HCT116 (cell line): ENCODE measurements at regions not wholly inside any gene's neighbourhood (a gene's known extent, or its start where the extent isn't known, plus 50 kb on each side); places are given as distances from the start of the nearest gene placed in this dataset.

Experiments
- ATAC-seq: fragments of 200-7000 bp; cut with Tn5 transposase; 2 replicates; pipeline ENCODE4 v1.9.1; 2020; ENCODE audit warnings: mild to moderate bottlenecking, moderate library complexity
- BruUV-seq: library from RNA; stranded (reverse); fragments of 400-500 nt; replicated peaks from 2 replicates; lab custom pipeline; 2021; lab: Mats Ljungman, UMichigan
- CTCF ChIA-PET: fragments of 300-600 bp; sonication (Branson Sonifier 250); formaldehyde crosslinking; loops from one replicate; lab custom pipeline; 2021; ENCODE audit warnings: antibody characterized with exemption; lab: Charles Lee
- POLR2A ChIA-PET: fragments of 300-600, 350-600 bp; sonication (Branson Sonifier 250); formaldehyde crosslinking; loops from one replicate; lab custom pipeline; 2021; ENCODE audit warnings: antibody characterized with exemption; lab: Charles Lee
- RAD21 ChIA-PET, 2 experiments: fragments of 300-600 bp; sonication (Branson Sonifier 250); formaldehyde crosslinking; loops; one replicate each; lab custom pipeline; 2023; ENCODE audit warnings: low total read pairs in 2 of 2; ENCODE audit not compliant: uncharacterized antibody in 2 of 2, unreplicated experiment in 2 of 2, low non-redundant PET in 1 of 2; lab: Charles Lee
- DNase-seq: peaks from one replicate; pipeline ENCODE4 v3.0.0-alpha.2; 2010; ENCODE audit warnings: low read depth, low spot score
- H2AFZ ChIP-seq: fragments of 200-600 bp; shearing (Covaris generic), sonication (generic); 2 replicates; pipeline ENCODE4 v1.6.1; 2017; ENCODE audit warnings: low read depth, mixed run types, mixed read lengths, antibody characterized with exemption, low read length; ENCODE audit not compliant: poor library complexity, severe bottlenecking
- H3K27ac ChIP-seq: 2 replicates; pipeline ENCODE4 v1.5.1; 2012; ENCODE audit warnings: low read depth, low read length
- H3K27me3 ChIP-seq: fragments of 200-600 bp; sonication (generic); 2 replicates; pipeline ENCODE4 v1.6.1; 2016; ENCODE audit warnings: mixed run types, low read length, mixed read lengths; ENCODE audit not compliant: insufficient read depth
- H3K36me3 ChIP-seq, 2 experiments: fragments of 200-500 bp in 1 of 2; fragments of 200-600 bp in 1 of 2; sonication (Bioruptor generic) in 1 of 2; sonication (generic) in 1 of 2; 2 replicates each; pipeline versions ENCODE4 v1.5.1 to v1.6.1; 2014 to 2016; ENCODE audit warnings: low read length in 2 of 2, inconsistent platforms in 1 of 2, mixed read lengths in 1 of 2, mixed run types in 1 of 2; ENCODE audit not compliant: insufficient read depth in 2 of 2, control insufficient read depth in 1 of 2
- H3K4me1 ChIP-seq, 2 experiments: fragments of 200-600 bp in 1 of 2; sonication (generic) in 1 of 2; 2 replicates each; pipeline versions ENCODE4 v1.5.1 to v1.6.1; 2012 to 2017; ENCODE audit warnings: low read length in 2 of 2, inconsistent platforms in 1 of 2, mild to moderate bottlenecking in 1 of 2, mixed read lengths in 1 of 2, mixed run types in 1 of 2, moderate library complexity in 1 of 2; ENCODE audit not compliant: insufficient read depth in 2 of 2, control insufficient read depth in 1 of 2
- H3K4me2 ChIP-seq: fragments of 200-600 bp; sonication (generic); 2 replicates; pipeline ENCODE4 v1.6.1; 2017; ENCODE audit warnings: mixed run types, low read length, mixed read lengths
- H3K4me3 ChIP-seq, 2 experiments: fragments of 200-600 bp in 1 of 2; sonication (generic) in 1 of 2; replicated peaks in 1 of 2; 2 replicates each; pipeline ENCODE4 v1.5.1; 2011 to 2016; ENCODE audit warnings: low read length in 2 of 2, control low read depth in 1 of 2, low read depth in 1 of 2, mild to moderate bottlenecking in 1 of 2, mixed read lengths in 1 of 2, mixed run types in 1 of 2
- H3K79me2 ChIP-seq: fragments of 200-600 bp; sonication (generic); 2 replicates; pipeline ENCODE4 v1.6.1; 2017; ENCODE audit warnings: mild to moderate bottlenecking, mixed run types, low read length, moderate library complexity, mixed read lengths; ENCODE audit not compliant: insufficient read depth
- H3K9ac ChIP-seq: fragments of 200-600 bp; sonication (generic); 2 replicates; pipeline ENCODE4 v1.6.1; 2016; ENCODE audit warnings: low read length, mixed read lengths
- H3K9me2 ChIP-seq: fragments of 200-600 bp; sonication (generic), shearing (Covaris generic); 2 replicates; pipeline ENCODE4 v1.6.1; 2017; ENCODE audit warnings: mixed run types, mild to moderate bottlenecking, moderate library complexity; ENCODE audit not compliant: insufficient read depth
- H3K9me3 ChIP-seq, 2 experiments: fragments of 200-500 bp in 1 of 2; fragments of 200-600 bp in 1 of 2; sonication (Bioruptor generic) in 1 of 2; sonication (generic) in 1 of 2; 2 replicates each; pipeline ENCODE4 v1.6.1; 2014 to 2017; ENCODE audit warnings: low read length in 2 of 2, mixed read lengths in 2 of 2, inconsistent platforms in 1 of 2, low read depth in 1 of 2, mild to moderate bottlenecking in 1 of 2, mixed run types in 1 of 2, moderate library complexity in 1 of 2; ENCODE audit not compliant: control insufficient read depth in 1 of 2, insufficient read depth in 1 of 2
- H4K20me1 ChIP-seq: fragments of 200-600 bp; sonication (generic), shearing (Covaris generic); 2 replicates; pipeline ENCODE4 v1.6.1; 2017; ENCODE audit warnings: mixed run types, mild to moderate bottlenecking, moderate library complexity; ENCODE audit not compliant: insufficient read depth
- CEBPB ChIP-seq: IDR thresholded peaks from 2 replicates; pipeline ENCODE4 v1.6.1; 2012; ENCODE audit warnings: low read depth
- ELF1 ChIP-seq: IDR thresholded peaks from 2 replicates; pipeline ENCODE4 v1.6.1; 2012; ENCODE audit warnings: low read depth, borderline replicate concordance
- EZH2 ChIP-seq: fragments of 200-600 bp; sonication (generic); IDR thresholded peaks from 2 replicates; pipeline ENCODE4 v1.6.1; 2017; ENCODE audit warnings: antibody characterized with exemption, mixed run types
- POLR2A ChIP-seq: IDR thresholded peaks from 2 replicates; pipeline ENCODE4 v1.7.0; 2011; ENCODE audit warnings: borderline replicate concordance; ENCODE audit not compliant: insufficient read depth, insufficient read length; ENCODE audit errors: extremely low read depth
- SIN3A ChIP-seq: IDR thresholded peaks from 2 replicates; pipeline ENCODE4 v1.6.1; 2012; ENCODE audit warnings: low read depth
- SP1 ChIP-seq: IDR thresholded peaks from 2 replicates; pipeline ENCODE4 v1.6.1; 2012; ENCODE audit warnings: low read depth
- intact Hi-C: fragments of 100-400 bp; cut with micrococcal nuclease; formaldehyde crosslinking; loops from 2 replicates; pipeline ENCODE4 v1.10.0; 2022
- TF ChIP-seq, protein P1 (sequence below): IDR thresholded peaks from 2 replicates; pipeline ENCODE4 v1.6.1; 2012
- TF ChIP-seq, protein P2 (sequence below): IDR thresholded peaks from 2 replicates; pipeline ENCODE4 v1.6.1; 2011; ENCODE audit warnings: mild to moderate bottlenecking, low read length, moderate library complexity; ENCODE audit not compliant: insufficient replicate concordance; ENCODE audit errors: extremely low read depth

DNA sequence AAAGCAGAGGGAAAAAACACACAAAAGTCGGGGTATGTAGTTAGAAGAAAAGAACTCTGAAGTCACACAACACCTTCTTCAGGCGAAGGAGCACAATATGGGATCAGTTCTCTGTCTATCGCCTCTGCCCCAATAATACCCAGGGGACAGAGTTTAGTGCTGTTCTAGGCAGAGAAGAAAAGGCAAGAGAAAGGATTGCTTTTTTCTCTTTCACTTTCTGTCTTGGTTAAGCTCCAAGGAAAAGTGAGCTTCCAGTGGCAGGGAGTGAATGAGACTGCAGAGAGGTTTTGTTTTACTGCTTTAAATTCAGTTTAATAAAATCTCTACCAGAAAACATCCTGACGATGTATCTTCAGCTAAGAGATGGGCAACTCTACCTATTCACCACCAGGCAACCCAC lies 86.6 kb upstream of the STXBP5 start:
- no peaks in the 10 kb centered on the region for H3K79me2 ChIP-seq
- H2AFZ ChIP-seq = no peak overlapping the region
- H3K27me3 ChIP-seq = no peaks in the 10 kb centered on the region
- ATAC-seq (no peak), DNase-seq (no peak)
- H3K27ac ChIP-seq = no peak overlapping the region
- BruUV-seq = no TSS peak
- H3K9me2 ChIP-seq = no peaks in the 10 kb centered on the region
- ChIA-PET POLR2A (no interaction called here), RAD21 (no interaction called here), CTCF (no interaction called here)
- intact Hi-C loops = no loop called here
- H3K4me1 ChIP-seq = no peaks in the 10 kb centered on the region
- no peak overlapping the region for H3K9ac ChIP-seq
- H3K36me3 ChIP-seq = no peaks in the 10 kb centered on the region
- H3K4me2 ChIP-seq = no peak overlapping the region
- H3K9me3 ChIP-seq = no peaks in the 10 kb centered on the region
- H3K4me3 ChIP-seq = no peak overlapping the region
- H4K20me1 ChIP-seq = no peaks in the 10 kb centered on the region
- TF ChIP-seq EZH2 = no peak
- TF ChIP-seq SP1 = no peak
- TF ChIP-seq, protein P1, sequence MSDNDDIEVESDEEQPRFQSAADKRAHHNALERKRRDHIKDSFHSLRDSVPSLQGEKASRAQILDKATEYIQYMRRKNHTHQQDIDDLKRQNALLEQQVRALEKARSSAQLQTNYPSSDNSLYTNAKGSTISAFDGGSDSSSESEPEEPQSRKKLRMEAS = no peak
- TF ChIP-seq, protein P2, sequence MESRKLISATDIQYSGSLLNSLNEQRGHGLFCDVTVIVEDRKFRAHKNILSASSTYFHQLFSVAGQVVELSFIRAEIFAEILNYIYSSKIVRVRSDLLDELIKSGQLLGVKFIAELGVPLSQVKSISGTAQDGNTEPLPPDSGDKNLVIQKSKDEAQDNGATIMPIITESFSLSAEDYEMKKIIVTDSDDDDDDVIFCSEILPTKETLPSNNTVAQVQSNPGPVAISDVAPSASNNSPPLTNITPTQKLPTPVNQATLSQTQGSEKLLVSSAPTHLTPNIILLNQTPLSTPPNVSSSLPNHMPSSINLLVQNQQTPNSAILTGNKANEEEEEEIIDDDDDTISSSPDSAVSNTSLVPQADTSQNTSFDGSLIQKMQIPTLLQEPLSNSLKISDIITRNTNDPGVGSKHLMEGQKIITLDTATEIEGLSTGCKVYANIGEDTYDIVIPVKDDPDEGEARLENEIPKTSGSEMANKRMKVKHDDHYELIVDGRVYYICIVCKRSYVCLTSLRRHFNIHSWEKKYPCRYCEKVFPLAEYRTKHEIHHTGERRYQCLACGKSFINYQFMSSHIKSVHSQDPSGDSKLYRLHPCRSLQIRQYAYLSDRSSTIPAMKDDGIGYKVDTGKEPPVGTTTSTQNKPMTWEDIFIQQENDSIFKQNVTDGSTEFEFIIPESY = no peak
- TF ChIP-seq POLR2A = no peak
- TF ChIP-seq CEBPB = no peak

DNA sequence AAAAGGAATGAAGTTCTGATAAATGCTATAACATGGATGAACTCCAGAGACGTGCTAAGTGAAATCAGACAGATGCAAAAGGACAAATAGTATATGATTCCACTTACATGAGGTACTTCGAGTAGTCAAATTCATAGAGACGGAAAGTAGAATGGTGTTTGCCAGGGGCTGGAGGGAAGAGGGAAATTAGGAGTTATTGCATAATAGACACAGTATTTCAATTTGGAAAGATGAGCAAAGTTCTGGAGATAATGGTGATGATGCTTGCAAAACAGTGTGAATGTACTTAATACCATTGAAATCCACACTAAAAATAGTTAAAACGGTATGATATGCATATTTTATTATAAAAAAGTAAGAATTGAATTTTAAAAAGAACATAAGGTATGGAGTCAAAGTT lies 84.9 kb upstream of the STXBP5 start:
- RAD21 ChIA-PET = no interaction called here
- CTCF ChIA-PET = no interaction called here
- Histone ChIP-seq H3K9me3 (no peaks in the 10 kb centered on the region), H3K9me2 (no peaks in the 10 kb centered on the region), H3K27ac (no peak overlapping the region), H3K79me2 (no peaks in the 10 kb centered on the region), H2AFZ (no peak overlapping the region), H4K20me1 (no peaks in the 10 kb centered on the region), H3K36me3 (no peaks in the 10 kb centered on the region), H3K4me1 (no peaks in the 10 kb centered on the region), H3K4me3 (no peak overlapping the region), H3K9ac (no peak overlapping the region), H3K4me2 (no peak overlapping the region), H3K27me3 (no peaks in the 10 kb centered on the region)
- BruUV-seq = no TSS peak
- ATAC-seq (no peak), DNase-seq (no peak)
- intact Hi-C loops = no loop called here
- TF ChIP-seq SIN3A = no peak
- TF ChIP-seq ELF1 = no peak
- POLR2A ChIA-PET = no interaction called here
